ENCODE measurements at regions not wholly inside any gene's neighbourhood (a gene's known extent, or its start where the extent isn't known, plus 50 kb on each side); places are given as distances from the start of the nearest gene placed in this dataset.

GRCh38 chr11:130691581-130691980, 224.7 kb downstream of the SNX19 start:
- TF ChIP-seq FOXP2 (optimal IDR thresholded peaks at IDR 0.05; ENCODE audit: borderline replicate concordance, extremely low read depth, extremely low read length, insufficient read depth) (no peak), TAF1 (IDR thresholded peaks at IDR 0.05; ENCODE audit: borderline replicate concordance, insufficient read depth, low read length) (no peak), POLR2AphosphoS5 (IDR thresholded peaks at IDR 0.05; ENCODE audit: low read depth, low read length) (no peak), REST (IDR thresholded peaks at IDR 0.05; ENCODE audit: insufficient read depth in 1 of 2, low read depth in 2 of 2, low read length in 2 of 2) (no peak), SIN3A (IDR thresholded peaks at IDR 0.05; ENCODE audit: borderline replicate concordance, insufficient read depth, low read length) (no peak)

GRCh38 chr11:130692220-130692619, 224.1 kb downstream of the SNX19 start:
- TF ChIP-seq TAF1 (IDR thresholded peaks at IDR 0.05; ENCODE audit: borderline replicate concordance, insufficient read depth, low read length), result no peak
- no peak for TF ChIP-seq REST (IDR thresholded peaks at IDR 0.05; ENCODE audit: insufficient read depth in 1 of 2, low read depth in 2 of 2, low read length in 2 of 2)
- no peak for TF ChIP-seq FOXP2 (optimal IDR thresholded peaks at IDR 0.05; ENCODE audit: borderline replicate concordance, extremely low read depth, extremely low read length, insufficient read depth)
- TF ChIP-seq POLR2AphosphoS5 (IDR thresholded peaks at IDR 0.05; ENCODE audit: low read depth, low read length), result no peak
- TF ChIP-seq SIN3A (IDR thresholded peaks at IDR 0.05; ENCODE audit: borderline replicate concordance, insufficient read depth, low read length), result no peak

- TF ChIP-seq POLR2AphosphoS5 (IDR thresholded peaks at IDR 0.05; ENCODE audit: low read depth, low read length) (no peak), SIN3A (IDR thresholded peaks at IDR 0.05; ENCODE audit: borderline replicate concordance, insufficient read depth, low read length) (no peak), FOXP2 (optimal IDR thresholded peaks at IDR 0.05; ENCODE audit: borderline replicate concordance, extremely low read depth, extremely low read length, insufficient read depth) (no peak), TAF1 (IDR thresholded peaks at IDR 0.05; ENCODE audit: borderline replicate concordance, insufficient read depth, low read length) (no peak), REST (IDR thresholded peaks at IDR 0.05; ENCODE audit: insufficient read depth in 1 of 2, low read depth in 2 of 2, low read length in 2 of 2) (no peak)
Measured at GRCh38 chr11:130693543-130693942, 222.7 kb downstream of the SNX19 start.

- TF ChIP-seq FOXP2 (optimal IDR thresholded peaks at IDR 0.05; ENCODE audit: borderline replicate concordance, extremely low read depth, extremely low read length, insufficient read depth), result no peak
- TF ChIP-seq TAF1 (IDR thresholded peaks at IDR 0.05; ENCODE audit: borderline replicate concordance, insufficient read depth, low read length), result no peak
- no peak for TF ChIP-seq SIN3A (IDR thresholded peaks at IDR 0.05; ENCODE audit: borderline replicate concordance, insufficient read depth, low read length)
- TF ChIP-seq POLR2AphosphoS5 (IDR thresholded peaks at IDR 0.05; ENCODE audit: low read depth, low read length), result no peak
- no peak for TF ChIP-seq REST (IDR thresholded peaks at IDR 0.05; ENCODE audit: insufficient read depth in 1 of 2, low read depth in 2 of 2, low read length in 2 of 2)
Measured at GRCh38 chr11:130694488-130695045, 221.7 kb downstream of the SNX19 start.

All from PFSK-1 (cell line).